NCI-H774 (cell line): ENCODE measurements at regions not wholly inside any gene's neighbourhood (a gene's known extent, or its start where the extent isn't known, plus 50 kb on each side); places are given as distances from the start of the nearest gene placed in this dataset.

ENCODE experiments used
- DNase-seq: peaks from one replicate; lab custom pipeline; 2025; lab: John Stamatoyannopoulos, UW

DNA sequence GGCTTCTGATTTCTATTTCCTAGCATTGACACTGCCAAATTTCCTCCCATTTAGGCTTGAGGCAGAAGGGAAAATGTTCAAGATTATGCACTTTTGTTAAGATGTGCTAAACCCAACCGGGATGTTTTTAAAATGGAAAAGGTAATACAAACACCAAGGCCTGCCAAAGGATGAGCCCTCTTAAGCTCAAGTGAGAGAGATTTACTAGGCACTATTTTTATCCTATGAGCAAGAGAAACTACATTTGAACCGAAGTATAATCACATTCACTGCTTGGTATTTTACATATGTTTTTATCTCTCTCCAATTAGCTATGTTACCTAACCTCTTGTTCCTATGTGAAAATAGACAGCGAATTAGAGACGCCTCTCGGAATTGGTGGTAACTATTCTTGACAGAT is 295.8 kb downstream of the GABRB3 start:
- DNase-seq: no peak

DNA sequence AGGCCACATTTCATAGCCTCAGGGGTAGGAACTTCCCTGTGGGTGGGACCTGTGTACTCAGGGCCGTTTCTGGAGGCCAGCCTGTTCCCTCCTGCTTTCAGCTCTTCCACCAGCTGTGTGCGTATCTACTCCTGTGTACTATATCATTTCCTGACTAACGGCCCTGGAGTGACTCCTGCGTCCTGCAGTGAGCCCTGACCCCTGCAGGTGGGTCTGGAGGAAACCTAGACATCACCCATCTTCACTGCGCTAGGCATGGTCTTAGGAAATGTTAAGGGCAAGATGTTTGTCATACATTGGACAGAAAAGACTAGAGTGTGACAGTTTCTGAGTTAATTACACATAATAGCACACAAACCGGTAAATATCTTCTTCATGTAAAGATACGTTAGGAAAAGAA is 297.3 kb downstream of the GABRB3 start:
- no peak for DNase-seq

DNA sequence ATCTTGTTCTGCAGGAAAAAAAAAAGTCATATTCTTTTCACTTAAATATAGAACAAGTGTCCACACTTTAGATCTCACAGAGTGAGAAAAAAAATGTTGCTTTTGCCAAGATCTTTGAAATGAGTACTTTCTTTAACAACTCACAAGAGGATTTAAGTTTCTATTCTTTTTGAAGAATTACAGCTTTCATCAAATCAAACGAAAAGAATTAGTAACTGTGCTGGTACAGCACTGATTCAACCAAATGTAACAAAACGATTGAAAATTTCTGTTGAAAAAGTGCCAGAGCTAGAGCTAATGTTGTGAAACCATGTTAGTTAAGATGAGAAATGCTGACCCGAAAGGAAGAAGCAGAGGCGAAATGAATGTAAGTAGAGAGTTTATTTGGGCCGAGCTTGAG is 300.2 kb downstream of the GABRB3 start:
- no peak for DNase-seq

DNA sequence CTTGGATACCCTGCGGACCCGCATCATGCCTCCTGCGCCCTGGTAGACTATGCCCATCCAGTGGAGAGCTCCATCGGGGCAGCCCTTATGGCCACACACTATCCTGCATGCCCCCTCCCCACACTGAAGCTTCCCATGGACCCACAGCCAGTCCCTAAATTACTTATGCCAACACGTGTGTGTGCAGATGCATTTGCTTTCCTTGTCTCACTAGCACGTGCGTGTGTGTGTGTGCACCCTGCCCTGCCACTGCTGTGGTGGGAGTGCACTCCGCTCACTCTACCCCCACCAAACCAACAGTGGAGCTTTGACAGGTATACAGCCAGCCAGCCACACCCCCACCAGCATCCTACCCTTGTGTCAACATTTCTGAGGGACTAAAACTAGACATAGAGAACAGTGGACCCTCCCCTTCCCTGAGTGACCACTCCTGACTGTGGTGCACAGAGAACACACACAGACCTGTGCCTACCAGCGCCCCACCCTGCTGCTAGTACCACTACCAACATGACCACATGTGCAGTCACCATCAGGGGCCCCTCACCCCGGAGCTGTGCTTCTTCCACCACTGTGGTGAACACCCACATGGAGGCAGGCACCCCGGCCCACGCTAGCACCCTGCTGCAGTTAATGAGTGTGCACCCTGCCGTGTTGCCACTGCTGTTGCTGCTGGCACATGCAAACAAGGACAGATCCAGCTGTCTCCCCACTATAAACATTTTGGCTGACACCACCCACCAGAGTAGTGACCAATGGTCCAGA is 310.8 kb downstream of the GABRB3 start:
- no peak for DNase-seq

DNA sequence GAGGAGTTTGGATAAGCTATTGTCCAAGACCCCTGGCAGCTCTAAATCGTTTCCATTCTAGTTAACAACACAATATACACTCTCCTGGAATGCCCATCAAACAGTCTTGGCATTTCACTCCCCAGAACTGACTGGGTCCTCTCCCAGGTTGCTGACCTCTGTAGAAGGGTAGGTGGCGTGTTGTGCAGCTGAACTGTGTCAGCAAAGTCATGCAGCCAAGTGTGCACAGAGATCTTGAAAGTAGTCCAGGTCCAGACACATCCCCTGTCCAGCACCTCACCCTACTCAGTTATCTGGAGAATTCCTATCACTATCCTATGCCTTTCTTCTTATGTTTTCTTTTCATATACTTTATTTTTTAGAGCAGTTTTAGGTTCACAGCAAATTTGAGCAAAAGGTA is 312.7 kb downstream of the GABRB3 start:
- DNase-seq: no peak

DNA sequence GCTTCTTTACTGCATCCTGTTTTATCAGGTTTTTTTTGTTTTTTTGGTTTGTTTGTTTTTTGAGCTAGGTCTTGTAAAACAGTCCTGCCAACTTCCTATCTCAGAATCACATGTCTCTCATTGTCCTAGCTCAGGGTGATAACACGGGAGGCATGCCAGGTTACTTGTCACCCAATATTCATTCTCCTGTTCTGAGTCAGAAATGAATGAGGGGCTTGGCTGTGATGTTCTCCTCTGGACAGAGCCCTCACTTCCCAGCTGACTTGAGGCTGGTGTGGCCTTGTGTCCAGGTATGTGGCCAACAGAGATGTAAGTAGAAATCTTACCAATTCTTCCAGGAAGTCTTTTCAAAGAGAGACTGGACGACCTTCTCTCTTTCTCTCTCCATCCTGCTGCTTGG is 317.0 kb downstream of the GABRB3 start:
- DNase-seq: no peak

DNA sequence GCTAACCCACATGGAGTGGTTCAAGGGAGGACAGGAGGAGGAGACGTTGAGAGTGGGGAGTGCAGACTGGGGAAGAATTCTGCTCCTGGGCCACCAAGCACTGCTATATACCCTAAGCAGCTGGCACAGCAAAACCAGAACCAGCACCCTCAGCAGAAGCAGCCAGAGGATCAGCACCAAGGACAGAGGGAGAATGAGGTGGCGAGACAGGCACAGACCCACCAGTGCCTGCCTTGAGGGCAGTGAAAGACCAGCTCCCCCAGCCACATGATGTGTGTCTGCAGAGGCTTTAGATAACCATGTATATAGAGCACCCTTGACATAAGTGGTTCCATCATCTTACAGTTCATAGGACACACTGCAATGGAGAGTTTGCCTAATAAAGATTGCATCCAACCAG is 319.0 kb downstream of the GABRB3 start:
- no peak for DNase-seq

DNA sequence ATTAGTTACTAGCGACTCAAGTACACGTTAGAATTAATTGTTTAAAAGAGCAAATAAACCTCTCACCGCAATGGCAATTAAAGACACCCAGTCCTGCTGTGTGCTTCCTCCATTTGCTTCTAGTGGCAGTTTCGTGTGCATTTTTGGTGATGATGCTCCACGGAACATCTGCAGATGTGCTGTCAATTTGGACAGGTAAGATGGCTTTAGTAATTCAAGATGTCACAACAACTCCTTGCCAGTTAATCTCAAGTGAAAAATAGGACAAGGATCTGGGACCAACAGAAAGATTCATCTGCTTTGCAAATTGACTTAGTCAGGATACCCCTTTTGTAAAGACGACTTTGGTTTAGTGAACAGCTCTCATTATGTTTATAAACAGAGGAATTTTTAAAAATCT is 320.9 kb downstream of the GABRB3 start:
- DNase-seq: no peak

DNA sequence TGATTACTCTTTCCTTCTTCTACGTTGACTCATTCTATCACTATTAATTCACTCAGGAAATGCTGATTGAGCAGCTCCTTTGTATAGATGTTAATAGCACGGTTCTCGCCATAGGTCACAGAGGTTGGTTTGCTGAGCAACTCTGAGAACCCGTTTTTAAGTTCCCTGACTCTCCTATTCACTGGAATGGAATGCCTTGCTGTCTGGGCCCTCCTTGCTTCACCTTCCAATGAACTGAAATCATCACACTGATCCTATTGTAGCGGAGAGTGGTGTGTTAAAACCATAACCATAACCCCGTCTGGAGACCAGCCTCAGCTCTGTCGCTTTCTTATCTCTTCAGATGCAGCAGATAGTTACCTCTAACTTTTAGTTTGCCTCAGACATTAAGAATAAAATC is 323.6 kb downstream of the GABRB3 start:
- no peak for DNase-seq

DNA sequence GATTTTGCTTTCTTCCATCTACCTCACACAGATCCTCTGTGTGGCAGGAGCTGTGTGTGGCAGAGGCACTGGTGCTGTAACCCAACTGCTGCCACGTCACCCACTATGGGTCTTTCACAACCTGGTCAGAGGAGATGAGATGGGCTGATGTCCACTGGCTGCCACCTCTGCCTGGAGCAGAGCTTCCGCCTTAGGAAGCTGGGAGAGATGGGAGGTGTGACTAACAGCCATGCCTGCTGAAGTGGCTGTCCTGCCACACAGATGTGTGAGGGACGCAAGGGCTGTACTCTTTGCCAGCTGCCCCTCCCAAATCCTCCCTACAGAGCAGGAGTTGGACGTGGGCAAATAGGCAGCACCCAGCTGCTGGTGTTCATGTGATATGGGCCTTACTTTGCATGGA is 329.5 kb downstream of the GABRB3 start:
- DNase-seq: no peak

DNA sequence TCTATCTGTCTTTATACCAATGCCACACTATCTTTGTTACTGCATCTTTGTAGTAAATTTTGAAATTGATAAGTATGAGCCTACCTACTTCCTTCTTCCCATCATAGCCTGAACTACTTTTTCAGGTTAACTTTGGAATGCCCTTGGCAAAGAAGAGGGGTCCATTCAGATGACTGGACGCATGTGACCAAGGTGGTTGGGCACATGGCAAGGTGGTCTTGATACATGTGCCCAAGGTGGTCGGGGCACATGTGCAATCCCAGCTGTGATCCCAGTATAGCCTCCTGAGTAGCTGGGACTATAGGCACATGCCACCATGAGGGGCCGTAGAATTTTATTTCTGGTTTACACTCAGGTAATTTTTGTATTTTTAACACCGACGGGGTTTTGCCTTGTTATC is 330.2 kb downstream of the GABRB3 start:
- no peak for DNase-seq

DNA sequence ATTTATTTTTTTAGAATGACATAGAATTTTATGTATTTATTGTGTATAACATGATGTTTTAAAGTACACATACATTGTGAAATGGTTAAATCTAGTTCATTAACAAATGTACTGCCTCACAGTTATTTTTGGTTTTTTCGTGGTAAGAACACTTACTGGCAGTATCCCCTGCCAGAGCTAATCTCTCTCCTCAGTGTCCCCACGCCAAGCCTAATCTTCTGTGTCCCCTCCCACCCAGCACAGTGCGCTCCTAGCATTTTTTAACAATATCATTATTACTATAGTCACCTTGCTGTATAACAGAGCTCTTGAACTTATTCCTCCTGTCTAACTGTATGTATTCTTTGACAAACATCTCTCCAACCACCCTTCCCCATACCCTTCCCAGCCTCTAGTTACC is 333.2 kb downstream of the GABRB3 start:
- no peak for DNase-seq

DNA sequence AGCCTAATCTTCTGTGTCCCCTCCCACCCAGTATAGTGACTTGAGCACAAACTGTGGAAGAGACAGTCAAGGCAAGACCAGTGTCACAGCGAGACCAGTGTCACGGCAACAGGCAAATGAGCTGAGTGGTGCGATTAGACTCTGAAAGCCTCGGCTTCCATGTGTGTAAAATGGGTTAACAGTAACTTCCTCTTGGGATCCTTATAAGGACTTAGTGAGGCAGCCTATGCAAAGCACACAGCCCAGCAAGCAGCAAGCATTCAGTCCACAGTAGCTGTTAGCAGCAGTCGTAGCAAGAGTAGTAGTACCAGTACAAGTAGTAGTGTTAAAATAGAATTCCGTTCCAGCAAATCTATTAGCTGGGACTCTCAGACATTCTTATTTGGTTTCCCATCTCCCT is 334.1 kb downstream of the GABRB3 start:
- DNase-seq: no peak

DNA sequence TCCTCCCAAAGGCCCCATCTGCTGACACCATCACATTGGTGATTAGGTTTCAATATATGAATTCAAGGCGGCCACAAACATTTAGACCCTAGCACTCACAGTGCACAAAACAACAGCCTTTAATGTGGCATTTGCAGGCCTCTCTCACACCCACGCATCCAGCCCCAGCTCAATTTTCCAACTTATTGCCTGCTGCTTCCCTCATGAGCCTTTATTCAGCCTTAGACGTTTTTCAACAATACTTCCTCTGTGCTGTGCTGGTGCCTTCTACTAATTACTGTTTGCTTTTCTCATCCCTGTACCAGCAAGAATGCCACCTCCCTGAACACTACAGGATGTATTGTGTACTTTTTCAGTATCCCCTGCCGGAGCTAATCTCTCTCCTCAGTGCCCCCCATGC is 334.6 kb downstream of the GABRB3 start:
- DNase-seq: no peak

DNA sequence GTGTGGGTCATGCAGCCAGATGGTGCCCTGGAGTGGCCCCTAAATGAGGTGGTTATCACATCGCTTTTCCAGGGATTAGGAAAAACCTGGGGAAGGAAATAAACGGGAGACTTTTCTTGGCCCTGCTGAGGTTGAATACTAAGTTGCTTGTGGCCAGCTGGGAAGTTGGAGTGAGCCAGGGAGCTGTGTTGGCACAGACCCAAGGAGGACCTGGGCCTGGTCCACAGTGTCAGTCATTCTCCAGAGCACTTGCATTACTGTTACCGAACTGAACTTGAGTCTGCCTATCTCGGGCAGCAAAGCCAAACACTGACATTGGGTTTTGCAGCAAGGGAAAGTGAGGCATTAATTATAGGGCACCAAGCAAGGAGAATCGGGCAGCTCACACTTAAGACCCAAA is 339.0 kb downstream of the GABRB3 start:
- DNase-seq: no peak

DNA sequence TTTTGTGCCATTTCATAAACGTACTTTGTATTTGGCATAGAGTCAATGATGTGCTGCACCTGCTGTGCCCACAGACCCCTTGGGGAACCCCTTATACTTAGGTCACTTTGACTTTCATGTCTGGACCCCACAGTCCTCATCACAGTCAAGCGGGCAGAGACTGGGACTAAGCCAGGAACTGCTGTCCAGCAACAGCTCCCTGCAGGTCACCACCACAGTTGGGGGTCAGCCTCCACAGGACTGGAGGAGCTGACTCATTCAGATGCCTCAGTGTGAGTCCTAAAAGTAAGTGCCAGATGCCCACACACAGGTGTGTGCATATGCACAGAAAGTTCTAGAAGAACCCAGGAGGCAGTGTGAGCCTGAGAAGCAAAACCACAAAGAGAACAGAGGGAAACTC is 339.8 kb downstream of the GABRB3 start:
- no peak for DNase-seq

DNA sequence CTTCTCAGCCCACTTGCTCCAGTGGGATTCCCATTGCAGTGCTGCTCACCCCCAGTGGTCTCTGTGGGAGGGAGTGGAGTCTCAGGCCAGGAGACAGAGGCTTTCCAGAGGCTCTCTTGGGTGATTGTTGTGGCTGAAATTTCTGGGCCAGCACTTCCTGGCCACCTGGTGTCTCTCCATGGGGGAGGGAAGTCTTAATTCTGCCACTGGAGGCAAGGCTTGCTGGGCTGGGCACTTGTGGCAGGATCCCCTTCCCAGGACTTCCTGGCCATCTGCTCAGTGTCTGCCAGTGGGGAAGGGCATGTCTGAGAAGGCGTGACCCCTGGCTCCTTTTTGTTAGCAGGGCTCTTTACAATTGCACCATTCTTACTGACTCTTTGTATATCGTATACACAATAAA is 351.8 kb downstream of the GABRB3 start:
- no peak for DNase-seq

DNA sequence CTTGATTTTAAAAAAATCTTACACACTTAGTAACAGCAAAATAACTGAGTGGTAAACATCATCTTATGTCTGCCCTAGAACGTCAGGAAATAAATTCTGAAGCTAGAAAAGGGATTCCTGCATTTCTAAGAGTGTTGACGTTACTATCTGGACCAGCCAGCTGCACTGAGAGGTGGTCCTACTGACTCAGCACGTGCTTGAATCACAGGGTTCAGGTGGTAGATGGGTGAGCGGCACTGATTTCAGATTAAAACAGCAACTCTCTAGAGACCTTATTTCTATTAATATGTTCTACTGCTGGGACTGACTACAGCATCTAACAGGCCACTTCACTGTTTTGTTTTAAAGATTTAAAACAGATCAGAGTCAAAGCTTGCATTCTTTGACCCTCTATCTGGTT is 377.2 kb downstream of the GABRB3 start:
- DNase-seq: no peak

DNA sequence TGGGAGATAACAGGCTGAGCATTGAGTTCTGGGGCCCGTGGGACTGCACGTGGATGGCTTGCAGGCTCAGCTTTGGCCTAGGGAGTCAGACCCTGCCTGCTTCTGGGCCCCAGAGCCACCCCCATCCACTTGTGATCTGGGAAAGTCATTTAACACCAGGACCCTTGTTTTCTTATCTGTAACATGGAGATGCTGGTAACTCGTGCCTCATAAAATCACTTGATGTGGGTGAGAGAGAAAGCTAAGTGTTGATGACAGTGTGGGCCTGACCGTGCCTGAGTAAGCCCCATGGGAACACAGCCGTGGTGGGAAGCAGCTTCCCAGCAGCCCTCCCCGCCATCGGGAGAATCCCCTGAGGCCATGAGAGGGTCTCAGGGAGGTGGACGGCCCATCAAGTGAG is 378.1 kb downstream of the GABRB3 start:
- no peak for DNase-seq

DNA sequence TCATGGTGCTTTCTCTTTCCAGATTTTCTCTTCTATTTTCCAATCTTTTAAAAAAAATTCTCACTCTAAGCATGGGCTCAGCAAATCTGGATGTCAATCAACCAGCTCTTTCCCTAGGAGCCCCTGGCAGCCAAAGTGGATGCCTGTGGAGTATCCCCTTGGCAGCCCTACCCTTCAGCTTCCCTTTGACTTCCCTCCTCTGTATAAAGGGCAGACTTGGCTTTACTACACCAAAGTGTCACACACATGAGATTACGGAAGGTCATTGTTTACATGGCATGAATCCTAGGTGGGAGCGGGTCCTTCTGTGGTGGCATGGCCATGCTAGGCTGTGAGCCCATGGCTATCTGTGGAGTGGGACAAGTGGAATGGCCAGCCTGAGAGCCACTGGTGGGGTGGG is 379.9 kb downstream of the GABRB3 start:
- DNase-seq: no peak

DNA sequence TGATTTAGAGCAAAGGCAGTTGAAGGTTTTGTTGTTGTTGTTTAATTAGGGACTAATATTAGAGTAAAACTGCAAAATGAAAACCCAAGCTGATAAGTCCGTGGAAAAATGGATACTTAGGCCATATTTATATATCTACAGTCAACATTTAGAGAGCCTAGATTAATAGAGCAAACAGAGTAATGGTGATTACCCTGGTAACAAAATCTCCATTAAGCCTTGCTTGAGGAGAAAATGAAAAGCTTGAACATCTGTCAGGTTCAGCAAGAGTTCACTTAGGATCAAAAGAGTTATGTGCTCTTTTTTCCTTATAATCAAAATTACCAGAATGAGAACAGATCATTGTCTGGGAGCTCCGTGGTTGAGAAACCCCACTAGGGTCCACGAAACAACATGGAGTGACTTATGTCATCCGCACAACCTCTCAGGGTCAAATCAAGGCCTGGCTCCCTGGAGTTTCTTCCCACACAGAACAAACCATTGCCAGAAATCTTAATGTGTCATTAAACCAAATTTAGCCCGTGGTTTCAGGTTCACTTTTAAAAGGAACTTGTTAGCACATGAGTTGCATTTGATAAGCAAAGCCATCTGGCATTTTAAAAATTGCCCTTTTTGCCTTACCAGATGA is 381.2 kb downstream of the GABRB3 start:
- no peak for DNase-seq

DNA sequence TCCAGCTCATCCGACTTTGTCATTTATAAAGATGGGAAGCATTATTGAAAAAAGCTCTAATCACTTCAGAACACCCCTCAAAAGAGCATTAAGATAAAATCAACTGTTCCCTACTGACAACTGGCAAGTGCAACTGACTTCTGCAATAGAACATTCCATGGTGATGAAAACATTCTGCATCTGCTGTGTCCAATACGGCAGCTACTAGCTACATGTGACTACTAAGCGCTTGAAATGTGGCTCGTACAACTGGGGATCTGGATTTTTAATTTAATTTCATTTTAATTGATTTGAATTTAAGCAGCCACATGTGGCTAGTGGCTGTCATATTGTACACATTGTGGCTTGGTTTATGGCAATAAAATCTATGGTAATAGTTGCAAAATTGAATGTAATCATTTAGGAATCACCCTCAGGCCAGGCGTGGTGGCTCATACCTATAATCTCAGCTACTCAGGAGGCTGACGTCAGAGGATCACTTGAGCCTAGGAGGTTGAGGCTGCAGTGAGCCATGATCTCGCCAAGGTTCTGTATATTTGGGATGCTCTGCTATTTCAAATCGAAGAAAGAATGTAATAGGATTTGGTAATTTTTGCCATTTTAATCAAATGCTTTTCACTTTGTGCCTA is 390.3 kb downstream of the GABRB3 start:
- no peak for DNase-seq

DNA sequence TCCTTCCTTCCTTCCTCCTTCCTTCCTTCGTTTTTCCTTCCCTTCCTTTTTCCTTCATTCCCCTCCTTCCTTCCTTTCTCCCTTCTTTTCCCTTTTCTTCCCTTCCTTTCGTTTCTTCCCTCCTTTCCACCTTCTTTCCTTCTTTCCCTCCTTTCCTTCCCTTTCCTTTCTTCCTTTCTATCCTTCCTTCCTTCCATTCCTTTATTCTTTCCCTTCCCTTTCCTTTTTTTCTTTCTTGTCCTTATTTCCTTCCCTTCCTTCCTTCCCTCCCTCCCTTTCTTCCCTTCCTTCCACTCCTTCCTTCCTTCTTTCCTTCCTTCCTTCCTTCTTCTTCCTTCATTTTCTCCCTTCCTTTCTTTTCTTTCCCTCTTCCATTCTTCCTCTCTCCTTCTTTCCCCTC is 394.6 kb downstream of the GABRB3 start:
- DNase-seq: no peak

DNA sequence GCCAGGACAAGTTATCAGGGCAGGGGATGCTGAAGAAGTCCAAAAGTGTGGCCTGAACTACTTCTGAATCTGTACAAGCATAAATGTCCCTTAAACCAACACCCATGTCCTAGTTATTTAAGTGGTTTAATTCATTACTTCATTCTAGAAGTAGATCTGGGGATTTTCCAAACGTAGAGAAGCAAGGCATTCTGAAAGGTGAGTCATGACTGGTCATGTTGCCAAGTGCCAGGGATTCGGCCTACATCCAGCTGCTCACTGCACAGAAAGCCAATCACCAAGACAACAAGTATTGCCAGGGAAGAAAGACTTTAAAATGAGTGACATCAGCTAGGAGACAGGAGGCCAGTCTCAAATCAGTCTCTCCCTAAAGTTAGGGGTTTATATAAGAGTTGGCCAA is 396.6 kb downstream of the GABRB3 start:
- no peak for DNase-seq
